Muscle layer of duodenum (tissue), 2 donors: ENCODE measurements at regions not wholly inside any gene's neighbourhood (a gene's known extent, or its start where the extent isn't known, plus 50 kb on each side); places are given as distances from the start of the nearest gene placed in this dataset.
"Not testable (repeated sequence)": the region's sequence is repeated elsewhere in the genome, so short reads cannot be mapped to it uniquely, and the experiment has no call there.

Source experiments
- H3K27ac ChIP-seq: one replicate; pipeline ENCODE4 v1.7.0; 2013; ENCODE audit warnings: mild to moderate bottlenecking, low read length
- H3K27me3 ChIP-seq: one replicate; pipeline ENCODE4 v1.7.0; 2013; ENCODE audit warnings: low read depth, mild to moderate bottlenecking, control low read depth, low read length
- H3K36me3 ChIP-seq, 2 donors: one replicate each; pipeline ENCODE4 v1.7.0; 2013; ENCODE audit warnings: low read length in 2 of 2, control low read depth in 1 of 2, mild to moderate bottlenecking in 1 of 2; ENCODE audit not compliant: insufficient read depth in 2 of 2, control insufficient read depth in 1 of 2
- H3K4me1 ChIP-seq, 2 donors: one replicate each; pipeline ENCODE4 v1.7.0; 2013; ENCODE audit warnings: low read length in 2 of 2, mild to moderate bottlenecking in 2 of 2, control low read depth in 1 of 2, moderate library complexity in 1 of 2; ENCODE audit not compliant: insufficient read depth in 2 of 2, control insufficient read depth in 1 of 2
- H3K4me3 ChIP-seq, 2 donors: one replicate each; pipeline ENCODE4 v1.7.0; 2013; ENCODE audit warnings: low read length in 2 of 2, low read depth in 1 of 2, mild to moderate bottlenecking in 1 of 2
- H3K9me3 ChIP-seq, 2 donors: one replicate each; pipeline ENCODE4 v1.7.0; 2013; ENCODE audit warnings: low read length in 2 of 2, control low read depth in 1 of 2, mild to moderate bottlenecking in 1 of 2; ENCODE audit not compliant: control insufficient read depth in 1 of 2
- donor health status: healthy.

DNA sequence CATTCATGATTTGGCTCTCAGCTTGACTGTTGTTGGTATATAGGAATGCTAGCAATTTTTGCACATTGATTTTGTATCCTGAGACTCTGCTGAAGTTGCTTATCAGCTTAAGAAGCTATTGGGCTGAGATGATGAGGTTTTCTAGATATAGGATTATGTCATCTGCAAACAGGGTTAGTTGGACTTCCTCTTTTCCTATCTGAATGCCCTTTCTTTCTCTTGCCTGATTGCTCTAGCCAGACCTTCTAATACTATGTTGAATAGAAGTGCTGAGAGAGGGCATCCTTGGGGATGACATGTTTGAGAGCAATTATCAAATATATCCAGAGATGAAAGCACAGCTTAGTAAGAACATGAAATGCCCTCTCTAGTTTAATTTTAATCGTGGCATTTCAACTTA, 642.4 kb downstream of the NXPH1 start:
- not testable (repeated sequence) for H3K27ac ChIP-seq, H3K27me3 ChIP-seq, H3K4me3 ChIP-seq, H3K36me3 ChIP-seq, H3K9me3 ChIP-seq, H3K4me1 ChIP-seq

DNA sequence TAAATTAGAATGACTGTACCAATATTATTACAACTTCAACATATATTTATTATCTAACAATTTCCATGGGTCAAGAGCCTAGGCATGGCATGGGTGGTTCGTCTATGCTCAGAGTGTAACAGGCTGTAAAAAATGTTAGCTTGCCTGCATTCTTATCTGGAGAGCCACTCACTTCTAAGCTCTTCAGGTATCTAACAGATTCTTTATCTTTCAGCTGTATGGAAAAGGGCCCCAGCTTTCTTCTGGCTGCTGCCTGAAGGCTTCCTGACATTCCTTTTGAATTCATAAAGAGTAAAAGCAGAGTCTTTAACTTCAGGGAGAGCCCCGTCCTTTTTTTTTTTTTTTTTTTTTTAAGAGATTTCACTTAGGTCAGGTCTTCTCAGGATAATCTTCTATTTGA, 648.8 kb downstream of the NXPH1 start:
- no peak overlapping the region for H3K4me3 ChIP-seq
- H3K36me3 ChIP-seq, result no peaks in the 10 kb centered on the region
- H3K9me3 ChIP-seq, result peaks cover 0 to 3% of the 10 kb centered on the region in 2 donors

DNA sequence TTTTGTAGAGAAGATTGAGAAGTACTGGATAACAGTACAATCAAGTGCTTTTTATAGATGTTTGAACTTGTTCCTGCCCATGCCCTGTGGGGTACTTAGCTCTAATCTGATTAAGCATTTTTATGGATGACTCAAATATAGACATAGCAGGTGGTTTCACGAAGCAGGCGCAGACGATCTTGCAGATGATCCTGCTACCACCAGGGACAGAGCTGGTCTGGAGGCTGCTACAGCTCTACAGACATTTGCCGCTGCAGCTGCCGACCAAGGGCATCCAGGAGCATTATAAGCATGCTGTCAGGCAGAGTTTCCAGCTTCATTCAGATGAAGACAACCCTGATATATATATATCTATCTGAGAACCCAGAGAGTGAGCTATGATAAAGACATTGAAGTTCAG, 650.4 kb downstream of the NXPH1 start:
- Histone ChIP-seq H3K36me3 (no peaks in the 10 kb centered on the region), H3K27me3 (no peaks in the 10 kb centered on the region), H3K4me3 (no peak overlapping the region)

More for the DNA sequence above, 648.8 kb downstream of the NXPH1 start:
- Histone ChIP-seq H3K4me1 (no peaks in the 10 kb centered on the region), H3K27ac (no peak overlapping the region), H3K27me3 (no peaks in the 10 kb centered on the region)

DNA sequence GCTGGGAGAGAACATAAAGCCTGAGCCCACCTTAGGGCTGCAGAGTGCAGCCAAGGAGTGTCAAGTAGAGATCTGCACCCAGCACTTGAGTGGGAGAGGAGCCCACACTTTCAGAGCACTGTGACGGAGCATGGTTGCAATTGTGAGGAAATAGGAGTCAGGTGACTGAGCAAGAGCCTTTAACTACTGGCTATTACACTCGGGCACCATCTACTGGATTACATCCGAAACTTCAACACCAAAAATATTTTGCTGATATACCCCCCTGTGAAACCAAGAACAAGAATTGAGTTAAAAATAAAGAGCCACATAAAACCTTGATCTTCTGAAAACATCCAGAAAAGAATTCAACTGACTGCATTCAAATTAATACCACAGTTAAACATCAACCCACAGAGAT, 657.9 kb downstream of the NXPH1 start:
- no peaks in the 10 kb centered on the region for H3K9me3 ChIP-seq
- no peaks in the 10 kb centered on the region for H3K36me3 ChIP-seq
- H3K4me1 ChIP-seq, result no peaks in the 10 kb centered on the region
- H3K27me3 ChIP-seq, result no peaks in the 10 kb centered on the region
- H3K4me3 ChIP-seq, result no peak overlapping the region
- no peak overlapping the region for H3K27ac ChIP-seq

More for the DNA sequence above, 650.4 kb downstream of the NXPH1 start:
- Histone ChIP-seq H3K27ac (no peak overlapping the region), H3K9me3 (peaks cover 0 to 3% of the 10 kb centered on the region in 2 donors), H3K4me1 (no peaks in the 10 kb centered on the region)

DNA sequence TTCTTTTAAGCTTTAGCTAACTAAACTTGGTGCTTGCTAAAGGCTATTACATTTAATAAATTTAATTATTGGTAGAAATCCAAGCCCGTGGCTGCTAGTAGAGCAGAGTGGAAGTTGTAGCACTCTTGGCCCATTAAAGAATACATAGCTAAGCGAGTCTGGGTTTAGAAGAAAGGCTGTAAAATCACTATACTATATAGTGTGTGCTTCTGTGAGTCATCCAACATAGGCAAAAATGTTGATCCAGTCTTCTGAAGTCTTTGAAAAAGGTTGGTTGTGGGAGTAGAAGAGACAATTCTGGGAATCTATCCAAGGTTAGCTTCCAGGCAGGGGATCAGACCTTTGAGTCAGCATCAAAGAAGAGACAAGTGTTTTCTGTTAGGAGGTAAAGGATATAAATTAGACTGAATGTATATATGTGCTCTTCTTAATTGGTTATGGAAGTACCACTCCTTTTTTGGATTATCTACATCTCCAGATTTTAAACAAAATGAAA, 664.2 kb downstream of the NXPH1 start:
- Histone ChIP-seq H3K4me1 (no peaks in the 10 kb centered on the region), H3K4me3 (no peak overlapping the region), H3K36me3 (no peaks in the 10 kb centered on the region), H3K27me3 (no peaks in the 10 kb centered on the region), H3K27ac (no peak overlapping the region), H3K9me3 (no peaks in the 10 kb centered on the region)

DNA sequence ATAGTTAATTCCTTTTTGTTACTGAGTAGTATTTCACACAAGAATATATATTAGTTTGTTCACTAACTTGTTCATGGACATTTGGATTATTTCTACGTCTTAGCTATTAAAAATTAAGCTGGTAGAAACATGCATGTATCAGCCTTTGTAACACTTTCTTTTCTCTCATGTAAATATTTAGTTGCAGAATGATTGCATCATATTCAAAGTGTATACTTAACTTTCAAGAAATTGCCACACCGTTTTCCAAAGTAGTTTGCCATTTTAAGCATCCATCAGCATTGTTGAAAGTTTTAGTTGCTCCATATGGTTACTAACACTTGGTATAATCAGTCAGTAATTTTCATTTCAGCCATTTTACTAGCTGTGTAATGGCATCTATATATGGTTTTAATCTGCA, 666.9 kb downstream of the NXPH1 start:
- Histone ChIP-seq H3K4me1 (no peaks in the 10 kb centered on the region), H3K9me3 (no peaks in the 10 kb centered on the region), H3K27ac (no peak overlapping the region), H3K4me3 (no peak overlapping the region), H3K27me3 (no peaks in the 10 kb centered on the region), H3K36me3 (no peaks in the 10 kb centered on the region)

DNA sequence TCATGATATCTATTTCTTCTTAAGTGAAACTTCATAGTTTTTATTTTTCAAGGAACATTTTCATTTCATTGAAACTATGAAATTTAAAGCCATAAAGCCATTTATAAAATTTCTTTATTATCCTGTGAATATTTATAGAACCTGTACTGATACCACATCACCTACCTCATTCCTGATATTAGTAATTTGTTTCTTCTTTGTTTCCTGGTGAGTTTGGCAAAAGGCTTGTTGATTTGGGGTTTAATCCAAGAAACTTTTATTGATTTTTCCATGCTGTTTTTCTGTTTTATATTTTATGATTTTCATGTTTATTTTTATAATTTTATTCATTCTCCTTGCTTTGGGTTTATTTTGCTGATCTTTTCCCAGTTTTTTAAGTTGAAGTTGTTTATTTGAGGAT, 669.4 kb downstream of the NXPH1 start:
- Histone ChIP-seq H3K27me3 (no peaks in the 10 kb centered on the region), H3K4me3 (no peak overlapping the region), H3K36me3 (no peaks in the 10 kb centered on the region), H3K9me3 (no peaks in the 10 kb centered on the region), H3K27ac (no peak overlapping the region), H3K4me1 (no peaks in the 10 kb centered on the region)

DNA sequence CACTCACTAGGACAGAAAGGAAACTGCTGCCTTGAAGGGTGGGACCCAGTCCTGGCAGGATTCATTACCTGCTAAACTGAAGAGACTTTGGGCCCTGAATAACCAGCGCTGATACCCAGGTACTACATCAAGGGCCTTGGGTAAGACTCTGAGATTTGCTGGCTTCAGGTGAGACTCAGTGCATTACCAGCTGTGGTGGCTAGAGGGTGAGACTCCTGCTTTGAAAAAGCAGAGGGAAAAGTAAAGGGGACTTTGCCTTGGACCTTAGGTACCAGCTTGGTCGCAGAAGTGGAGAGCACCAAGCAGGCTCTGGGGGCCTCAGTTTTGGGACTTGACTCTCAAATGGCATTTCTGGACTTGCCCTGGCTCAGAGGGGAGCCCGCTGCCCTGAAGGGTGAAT, 673.3 kb downstream of the NXPH1 start:
- no peaks in the 10 kb centered on the region for H3K27me3 ChIP-seq
- no peaks in the 10 kb centered on the region for H3K36me3 ChIP-seq
- H3K9me3 ChIP-seq, result peaks cover 0 to 4% of the 10 kb centered on the region in 2 donors
- H3K27ac ChIP-seq, result no peak overlapping the region
- H3K4me3 ChIP-seq, result no peak overlapping the region
- no peaks in the 10 kb centered on the region for H3K4me1 ChIP-seq

DNA sequence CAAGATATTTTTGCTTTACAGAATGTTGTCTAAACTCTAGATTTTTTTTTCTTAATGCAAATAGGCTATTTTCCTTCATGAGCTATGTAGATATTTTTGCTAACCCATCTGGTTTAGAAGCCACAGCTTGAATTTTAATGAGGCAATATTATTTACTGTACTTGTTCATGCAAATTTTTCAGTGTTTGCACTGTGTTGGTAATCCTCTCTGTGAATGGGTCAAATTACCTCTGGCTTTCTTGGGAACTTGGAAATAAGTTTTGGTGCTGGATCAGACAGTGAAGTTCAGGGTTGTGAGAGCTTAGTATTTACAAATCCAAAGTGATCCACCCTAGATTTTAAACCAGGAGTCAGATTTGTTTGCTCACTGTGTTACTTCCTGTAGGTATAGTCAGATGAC, 686.9 kb downstream of the NXPH1 start:
- Histone ChIP-seq H3K9me3 (no peaks in the 10 kb centered on the region), H3K27me3 (no peaks in the 10 kb centered on the region), H3K27ac (no peak overlapping the region)

DNA sequence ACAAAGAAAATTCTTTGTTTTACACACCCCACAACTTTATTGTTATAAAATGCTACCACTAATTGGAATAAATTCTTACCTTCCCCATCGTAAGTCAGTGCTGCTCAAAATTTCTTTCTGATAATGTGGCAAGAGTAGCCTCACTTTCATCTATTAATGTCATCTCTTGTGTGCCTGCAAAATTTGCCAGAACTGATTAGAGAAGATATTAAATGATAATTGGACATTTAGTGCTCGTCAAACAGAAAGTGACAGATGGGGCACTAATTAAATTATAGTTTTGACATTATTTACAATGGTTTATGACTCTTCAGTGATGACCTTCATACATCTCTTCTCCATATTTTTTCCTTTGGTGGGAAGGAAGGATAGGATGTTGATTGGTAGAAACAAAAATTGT, 690.9 kb downstream of the NXPH1 start:
- Histone ChIP-seq H3K36me3 (no peaks in the 10 kb centered on the region), H3K4me3 (no peak overlapping the region), H3K9me3 (no peaks in the 10 kb centered on the region), H3K27me3 (no peaks in the 10 kb centered on the region), H3K4me1 (no peaks in the 10 kb centered on the region), H3K27ac (no peak overlapping the region)

More for the DNA sequence above, 686.9 kb downstream of the NXPH1 start:
- no peaks in the 10 kb centered on the region for H3K4me1 ChIP-seq
- H3K36me3 ChIP-seq, result no peaks in the 10 kb centered on the region
- H3K4me3 ChIP-seq, result no peak overlapping the region

DNA sequence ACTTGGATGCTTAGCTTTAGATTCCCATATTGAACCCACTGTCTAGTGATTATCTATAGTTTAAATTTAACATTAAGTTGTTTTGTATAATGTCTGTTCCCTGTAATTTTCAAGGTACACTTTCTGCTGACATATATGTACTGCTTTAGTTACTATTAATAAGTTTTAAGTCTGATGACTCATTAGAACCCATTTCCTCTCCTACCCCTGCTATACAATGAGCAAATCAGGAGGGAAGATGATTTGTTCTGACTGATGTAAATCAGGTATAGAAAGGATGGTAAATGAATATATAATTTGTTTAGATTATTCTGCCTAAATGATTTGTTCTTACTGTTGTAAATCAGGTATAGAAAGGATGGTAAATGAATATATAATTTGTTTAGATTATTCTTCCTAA, 691.8 kb downstream of the NXPH1 start:
- no peak overlapping the region for H3K4me3 ChIP-seq
- H3K9me3 ChIP-seq, result no peaks in the 10 kb centered on the region
- H3K27ac ChIP-seq, result no peak overlapping the region
- H3K36me3 ChIP-seq, result no peaks in the 10 kb centered on the region
- H3K27me3 ChIP-seq, result no peaks in the 10 kb centered on the region
- no peaks in the 10 kb centered on the region for H3K4me1 ChIP-seq

DNA sequence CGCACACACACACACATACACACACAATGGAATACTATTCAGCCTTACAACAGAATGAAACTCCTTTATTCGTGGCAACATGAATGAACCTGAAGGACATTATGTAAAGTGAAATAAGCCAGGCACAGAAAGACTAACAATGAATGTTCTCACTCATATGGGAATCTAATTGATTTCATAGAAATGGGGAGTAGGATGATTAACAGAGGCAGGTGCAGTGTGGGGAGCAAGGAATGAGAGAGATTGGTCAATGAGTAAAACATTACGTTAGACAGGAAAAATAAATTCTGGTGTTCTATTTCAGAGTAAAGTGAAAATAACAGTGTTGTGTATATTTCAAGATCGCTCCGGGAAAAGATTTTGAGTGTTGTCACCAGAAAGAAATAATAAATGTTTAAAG, 694.5 kb downstream of the NXPH1 start:
- no peaks in the 10 kb centered on the region for H3K27me3 ChIP-seq
- H3K27ac ChIP-seq, result no peak overlapping the region
- no peak overlapping the region for H3K4me3 ChIP-seq
- no peaks in the 10 kb centered on the region for H3K4me1 ChIP-seq
- no peaks in the 10 kb centered on the region for H3K9me3 ChIP-seq
- no peaks in the 10 kb centered on the region for H3K36me3 ChIP-seq
